ENCODE measurements at regions not wholly inside any gene's neighbourhood (a gene's known extent, or its start where the extent isn't known, plus 50 kb on each side); places are given as distances from the start of the nearest gene placed in this dataset.

GRCh38 chr3:69607466-69608305 lies 131.6 kb upstream of the MITF start:
- no peak for ATAC-seq
- no peak for DNase-seq (ENCODE audit: low read depth, low spot score)
- no peak overlapping the region for H3K9ac ChIP-seq (ENCODE audit: control insufficient read depth, insufficient read depth, low read length)
- intact Hi-C loops (cut with micrococcal nuclease; ENCODE audit: unreplicated experiment) (no loop called here), in situ Hi-C loops (cut with MboI) (no loop called here)
- no TSS peak for BruUV-seq (replicated peaks)
- H3K4me1 ChIP-seq (ENCODE audit: control insufficient read depth, insufficient read depth, low read length), result no peaks in the 10 kb centered on the region
- ChIA-PET RAD21 (ENCODE audit: unreplicated experiment) (no interaction called here), SMC1A (ENCODE audit: uncharacterized antibody, unreplicated experiment) (no interaction called here), CTCF (no interaction called here), POLR2A (no interaction called here)
- H3K4me2 ChIP-seq (ENCODE audit: control insufficient read depth, insufficient read depth), result no peak overlapping the region
- H2AFZ ChIP-seq (ENCODE audit: control insufficient read depth, low read depth, low read length), result no peak overlapping the region
- no peak overlapping the region for H3K27ac ChIP-seq (ENCODE audit: control insufficient read depth, insufficient read depth)
- no peaks in the 10 kb centered on the region for H4K20me1 ChIP-seq (ENCODE audit: control insufficient read depth, insufficient read depth)
- WGBS (ENCODE audit: insufficient coverage, insufficient replicate concordance, low lambda C conversion rate, missing lambda C conversion rate), result 13% methylated on average over 4 of the region's 4 CpGs
- no peaks in the 10 kb centered on the region for H3K36me3 ChIP-seq (ENCODE audit: control insufficient read depth in 2 of 2, insufficient read depth in 2 of 2, low read length in 1 of 2)
- no peak for FAIRE-seq
- H3K27me3 ChIP-seq (replicated peaks in 1 of 2; ENCODE audit: control insufficient read depth in 2 of 2, insufficient read depth in 2 of 2, low read length in 1 of 2), result no peaks in the 10 kb centered on the region
- H3K9me3 ChIP-seq (replicated peaks; ENCODE audit: control insufficient read depth, insufficient read depth, low read length), result no peaks in the 10 kb centered on the region
- TF ChIP-seq FOS (IDR thresholded peaks at IDR 0.05; ENCODE audit: borderline replicate concordance, extremely low read depth, insufficient read length) (no peak), RFX5 (IDR thresholded peaks at IDR 0.05; ENCODE audit: low read depth, low read length) (no peak), ELK1 (IDR thresholded peaks at IDR 0.05; ENCODE audit: low read depth, low read length) (no peak), ZZZ3 (IDR thresholded peaks at IDR 0.05; ENCODE audit: control insufficient read depth, insufficient read length, low read depth) (no peak), HSF1 (IDR thresholded peaks at IDR 0.05; ENCODE audit: low read depth, low read length) (no peak), YY1 (IDR thresholded peaks at IDR 0.05; ENCODE audit: low read depth, low read length) (no peak), CTCF (IDR thresholded peaks at IDR 0.05 in 2 of 3, conservative IDR thresholded peaks at IDR 0.05 in 1 of 3; ENCODE audit: control insufficient read depth in 2 of 3, extremely low read depth in 1 of 3, insufficient read depth in 1 of 3, low read depth in 3 of 3, low read length in 3 of 3) (no peak), TCF3 (IDR thresholded peaks at IDR 0.05; ENCODE audit: borderline replicate concordance, insufficient read depth, low read depth, low read length) (no peak), EZH2 (IDR thresholded peaks at IDR 0.05; ENCODE audit: borderline replicate concordance, control insufficient read depth, low read depth, low read length) (no peak), ZBED1 (IDR thresholded peaks at IDR 0.05; ENCODE audit: borderline replicate concordance) (no peak), BHLHE40 (IDR thresholded peaks at IDR 0.05; ENCODE audit: borderline replicate concordance in 1 of 2, low read depth in 2 of 2, low read length in 1 of 2) (no peak), TCF7 (IDR thresholded peaks at IDR 0.05; ENCODE audit: borderline replicate concordance) (no peak), BCL11A (IDR thresholded peaks at IDR 0.05; ENCODE audit: low read depth, low read length) (no peak), PML (IDR thresholded peaks at IDR 0.05; ENCODE audit: low read length) (no peak), SMARCA5 (IDR thresholded peaks at IDR 0.05) (no peak), GATAD2B (conservative IDR thresholded peaks at IDR 0.05; ENCODE audit: low read depth) (no peak)
- H3K79me2 ChIP-seq (ENCODE audit: control insufficient read depth, insufficient read depth, low read length), result no peaks in the 10 kb centered on the region
- no peak overlapping the region for H3K4me3 ChIP-seq
